HG03139 (cell line): ENCODE measurements at regions not wholly inside any gene's neighbourhood (a gene's known extent, or its start where the extent isn't known, plus 50 kb on each side); places are given as distances from the start of the nearest gene placed in this dataset.

Source experiments
- ATAC-seq: cut with Tn5 transposase; IDR thresholded peaks from one replicate; pipeline ENCODE4 v1.9.1; 2021; ENCODE audit not compliant: unreplicated experiment

DNA sequence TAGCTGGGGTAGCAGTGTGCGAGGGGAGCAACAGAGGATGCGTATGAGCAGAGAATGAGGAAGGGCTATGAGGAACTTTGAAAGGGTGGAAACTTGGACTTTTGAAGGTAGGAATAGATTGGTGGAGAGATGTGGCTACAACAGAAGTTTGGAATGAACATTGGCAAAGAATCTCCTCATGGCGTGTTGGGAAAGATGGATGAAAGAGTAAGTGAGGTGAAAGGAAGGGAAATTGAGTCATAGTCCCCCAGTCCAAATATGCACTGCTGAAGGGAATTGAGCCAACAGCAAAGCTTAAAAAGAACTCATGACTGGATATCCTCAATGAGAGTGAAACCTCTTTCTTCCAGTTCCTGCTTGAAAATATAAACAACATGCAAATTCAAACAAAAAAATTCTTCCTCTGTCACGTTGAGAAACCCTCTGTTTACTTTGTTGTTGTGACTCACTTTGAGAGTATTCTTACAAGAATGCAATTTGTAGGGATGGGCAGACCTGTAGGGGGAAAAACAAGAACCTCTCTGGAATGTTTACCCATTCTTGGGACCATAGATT is 313.2 kb upstream of the KCNJ16 start:
- ATAC-seq = no peak

DNA sequence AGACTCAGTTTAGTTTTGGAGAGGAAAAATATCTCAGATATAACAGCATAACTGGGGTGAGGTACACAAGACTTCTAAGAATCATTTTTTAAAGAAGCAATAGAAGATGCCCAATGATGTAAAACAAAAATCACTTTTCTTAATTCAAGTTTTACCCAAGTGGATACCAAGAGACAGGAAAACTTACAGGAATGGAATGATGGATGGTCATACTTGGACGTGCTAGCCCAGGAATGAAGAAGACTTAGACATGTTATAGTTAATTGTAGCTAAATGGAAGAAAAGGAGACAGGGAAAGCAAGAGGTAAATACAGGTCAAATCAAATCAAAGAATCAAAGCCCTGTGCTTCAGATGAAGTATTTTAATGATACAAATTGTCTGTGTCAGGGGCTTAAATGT is 312.7 kb upstream of the KCNJ16 start:
- ATAC-seq = no peak

DNA sequence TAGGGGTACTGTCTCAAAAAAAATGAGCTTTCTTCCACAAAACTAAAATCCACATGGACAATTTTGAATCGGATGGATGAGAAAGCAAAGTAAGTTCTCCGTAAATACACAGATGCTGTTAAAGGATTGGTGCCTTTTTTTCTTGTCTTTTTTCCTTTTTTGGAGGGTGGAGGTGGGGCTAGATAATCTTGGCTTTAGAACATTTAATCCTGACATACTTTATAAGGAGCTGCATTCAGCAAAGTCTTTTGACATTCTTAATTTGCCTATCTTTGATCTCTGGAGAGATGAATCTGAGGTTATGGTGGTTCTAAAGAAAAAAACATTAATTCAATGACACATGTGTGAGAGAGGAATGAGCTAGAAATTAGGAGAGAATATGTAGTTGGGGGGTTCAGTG is 312.3 kb upstream of the KCNJ16 start:
- no peak for ATAC-seq

DNA sequence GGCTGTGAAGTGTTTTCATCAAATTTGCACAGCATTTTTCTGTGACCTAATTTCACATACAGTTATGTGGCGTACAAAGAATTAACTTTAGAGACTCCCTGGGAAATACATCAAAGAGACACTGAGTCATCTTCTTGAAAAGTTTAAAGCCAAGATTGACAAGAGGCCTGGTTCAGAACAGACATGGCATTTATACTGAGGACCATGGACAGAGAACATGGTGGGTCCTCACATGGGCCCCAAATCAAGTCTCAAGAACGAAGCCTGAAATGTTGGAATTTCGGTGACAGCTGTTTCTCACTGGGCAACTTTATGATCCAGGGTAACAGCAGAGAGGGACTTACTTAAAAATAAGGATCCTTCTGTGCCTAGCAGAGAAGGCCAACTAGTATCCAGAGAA is 311.5 kb upstream of the KCNJ16 start:
- ATAC-seq = no peak

DNA sequence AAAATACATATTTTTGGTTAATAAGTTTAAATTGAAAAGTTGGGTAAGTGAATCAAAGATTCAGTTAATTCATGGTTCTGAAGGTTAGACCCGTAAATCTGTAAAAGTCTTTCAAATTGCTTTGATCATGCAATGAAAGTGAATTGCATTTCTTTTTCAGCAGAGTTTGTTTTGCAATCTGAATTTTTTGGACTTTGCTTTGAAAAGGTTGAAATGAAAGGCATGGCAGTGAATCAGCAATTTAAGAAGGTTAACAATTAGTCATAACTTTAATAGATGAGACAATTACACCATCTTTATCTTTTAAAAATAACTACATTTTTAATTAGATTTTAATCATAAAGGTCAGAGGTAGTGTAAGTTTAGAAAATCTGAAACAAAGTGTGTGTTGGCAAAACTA is 310.9 kb upstream of the KCNJ16 start:
- no peak for ATAC-seq

DNA sequence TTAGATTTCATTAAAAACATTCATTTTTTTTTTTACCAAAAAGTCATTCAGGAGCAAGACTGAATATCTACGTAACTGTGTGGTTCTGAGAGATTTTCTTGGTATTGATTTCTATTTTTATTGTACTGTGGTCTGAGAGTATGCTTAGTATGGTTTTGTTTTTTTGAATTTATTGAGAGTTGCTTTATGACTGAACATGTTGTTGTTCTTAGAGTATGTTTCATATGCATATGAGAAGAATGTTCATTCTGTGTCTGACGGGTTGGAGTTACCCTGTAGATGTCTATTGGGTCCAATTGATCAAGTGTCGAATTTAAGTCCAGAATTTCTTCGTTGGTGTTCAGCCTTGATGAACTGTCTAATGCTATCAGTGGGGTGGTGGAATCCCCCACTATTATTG is 306.0 kb upstream of the KCNJ16 start:
- ATAC-seq = no peak

DNA sequence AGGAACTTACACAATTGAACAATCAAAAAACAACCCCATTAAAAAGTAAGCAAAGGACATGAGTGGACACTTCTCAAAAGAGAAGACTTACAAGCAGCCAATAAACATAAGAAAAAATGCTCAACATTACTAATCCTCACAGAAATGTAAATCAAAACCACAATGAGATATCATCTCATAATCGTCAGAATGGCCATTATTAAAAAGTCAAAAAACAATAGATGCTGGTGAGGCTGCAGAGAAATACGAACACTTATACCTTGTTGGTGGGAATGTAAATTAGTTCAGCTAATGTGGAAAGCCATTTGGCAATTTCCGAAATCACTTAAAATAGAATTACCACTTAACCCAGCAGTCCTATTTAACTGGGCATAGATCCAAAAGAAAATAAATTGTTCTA is 301.9 kb upstream of the KCNJ16 start:
- no peak for ATAC-seq

DNA sequence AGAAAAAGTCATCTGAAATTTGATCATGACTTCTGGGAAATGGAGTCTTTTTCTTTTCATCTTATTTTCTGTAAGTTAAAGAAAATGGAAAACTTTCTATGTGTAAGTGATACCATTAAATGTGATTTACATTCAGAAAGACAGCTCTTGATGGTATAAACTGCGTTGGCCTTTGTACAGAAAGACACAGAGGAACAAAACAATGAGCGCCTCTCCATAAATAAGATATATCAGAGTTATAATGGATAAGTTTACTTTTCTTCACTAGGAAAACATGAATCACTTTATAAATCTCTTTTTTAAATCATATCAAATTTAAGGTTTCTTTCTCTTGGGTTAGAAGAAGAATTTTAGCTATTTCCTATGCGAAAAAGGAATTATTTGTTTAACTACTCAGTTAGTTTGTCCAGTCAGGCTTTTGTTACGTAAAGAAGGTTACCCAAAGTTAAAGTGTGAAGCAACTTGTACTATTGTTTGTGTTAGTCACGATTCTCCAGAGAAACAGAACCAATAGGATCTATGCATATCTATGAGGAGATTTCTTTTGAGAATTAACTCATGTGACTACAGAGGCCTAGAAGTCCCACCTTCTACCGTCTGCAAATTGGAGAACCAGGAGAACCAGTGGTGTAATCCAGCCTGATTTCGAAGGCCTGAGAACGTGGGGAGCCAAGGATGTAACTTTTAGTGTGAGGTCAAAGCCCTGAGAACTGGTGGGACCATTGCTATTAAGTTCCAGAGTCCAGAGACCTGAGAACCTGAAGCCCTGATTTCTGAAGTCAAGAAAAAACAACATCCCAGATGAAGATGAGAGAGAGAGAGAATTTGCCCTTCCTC is 295.4 kb upstream of the KCNJ16 start:
- ATAC-seq = no peak

DNA sequence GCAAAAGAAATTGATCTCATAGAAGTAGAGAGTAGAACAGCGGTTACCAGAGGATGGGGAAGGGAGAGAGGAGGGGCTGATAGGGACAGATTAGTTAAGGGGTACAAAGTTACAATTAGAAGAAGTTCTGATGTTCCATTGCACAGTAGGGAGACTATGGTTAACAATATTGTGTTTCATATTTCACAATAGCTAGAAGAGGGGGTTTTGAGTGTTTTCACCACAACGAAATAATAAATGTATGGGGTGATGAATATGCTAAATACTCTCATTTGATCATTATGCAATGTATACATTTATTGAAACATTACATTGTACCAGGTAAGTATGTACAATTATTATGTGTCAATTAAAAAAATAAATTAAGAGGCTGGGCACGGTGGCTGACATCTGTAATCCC is 291.2 kb upstream of the KCNJ16 start:
- no peak for ATAC-seq

DNA sequence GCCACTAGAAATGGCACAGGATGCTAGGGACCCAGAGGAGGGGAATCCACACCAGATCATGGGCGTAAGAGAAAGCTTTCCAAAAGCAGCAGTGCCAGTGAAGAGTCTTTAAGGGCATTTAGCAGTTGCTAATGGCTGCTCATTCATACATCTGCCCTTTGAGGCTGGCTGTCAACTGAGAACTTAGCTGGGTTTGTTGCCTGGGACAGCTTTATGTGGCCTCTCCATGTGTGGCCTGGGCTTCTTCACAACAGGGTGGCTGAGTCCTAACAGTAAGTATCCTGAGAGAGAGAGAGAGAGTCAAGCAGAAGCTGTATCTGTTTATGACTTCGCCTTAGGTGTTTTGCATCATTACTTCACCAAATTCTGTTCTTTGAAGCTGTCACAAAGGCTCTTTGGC is 286.1 kb upstream of the KCNJ16 start:
- ATAC-seq = no peak

DNA sequence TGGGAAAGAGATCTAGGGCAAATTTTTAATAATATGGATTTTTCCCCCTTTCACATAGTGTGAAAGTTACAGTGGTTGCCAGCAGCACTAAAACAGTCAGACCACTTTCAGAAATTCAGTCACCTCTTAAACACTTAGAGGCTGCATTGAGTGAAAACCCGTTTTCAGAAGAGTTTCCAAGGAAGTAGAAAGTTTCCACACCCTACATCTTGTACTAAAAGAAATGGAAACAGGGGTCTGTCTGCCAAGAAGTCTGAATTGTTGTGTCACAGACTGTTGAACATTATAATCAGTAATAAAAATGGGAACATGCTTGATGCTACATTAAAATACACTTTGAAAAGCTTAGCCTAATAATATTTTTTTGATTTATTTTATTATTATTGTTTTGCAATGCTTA is 278.9 kb upstream of the KCNJ16 start:
- no peak for ATAC-seq

DNA sequence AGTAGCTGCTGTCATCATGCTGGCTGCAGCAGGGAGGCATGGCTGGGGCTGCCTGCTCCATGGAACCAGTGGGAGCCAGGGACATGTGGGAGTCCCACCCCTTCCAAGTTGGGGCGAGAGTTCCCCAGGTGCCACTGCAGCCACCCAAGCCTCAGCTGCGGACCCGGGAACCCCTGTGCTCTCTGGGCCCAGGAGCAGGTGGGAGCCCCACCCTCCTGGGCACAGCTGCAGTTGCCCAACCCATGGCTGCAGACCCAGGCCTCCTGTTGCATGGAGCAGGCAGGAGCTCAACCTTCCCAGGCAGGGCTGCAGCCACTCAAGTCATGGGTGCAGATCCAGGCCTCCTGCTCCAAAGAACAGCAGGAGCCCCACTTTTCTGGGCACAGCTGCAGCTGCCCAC is 274.2 kb upstream of the KCNJ16 start:
- ATAC-seq = no peak

DNA sequence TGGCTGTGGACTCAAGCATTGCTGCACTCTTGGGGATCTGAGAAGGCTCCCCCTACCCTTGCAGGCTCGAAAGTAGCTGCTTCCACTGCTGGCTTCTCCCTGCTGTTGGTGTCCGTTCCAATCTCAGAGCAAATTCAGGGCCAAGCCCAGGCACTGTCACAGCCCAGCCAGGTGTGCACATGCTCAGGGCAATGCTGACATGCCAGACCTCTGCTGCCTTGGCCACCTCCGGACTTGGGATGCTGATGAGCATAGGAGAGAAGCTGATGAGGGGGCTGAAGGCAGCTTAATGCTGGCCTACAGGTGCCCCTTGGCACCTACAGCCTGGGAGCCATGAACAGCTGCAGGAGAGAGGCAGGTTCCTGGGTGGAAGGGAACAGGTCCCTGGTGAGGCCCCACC is 273.7 kb upstream of the KCNJ16 start:
- no peak for ATAC-seq

DNA sequence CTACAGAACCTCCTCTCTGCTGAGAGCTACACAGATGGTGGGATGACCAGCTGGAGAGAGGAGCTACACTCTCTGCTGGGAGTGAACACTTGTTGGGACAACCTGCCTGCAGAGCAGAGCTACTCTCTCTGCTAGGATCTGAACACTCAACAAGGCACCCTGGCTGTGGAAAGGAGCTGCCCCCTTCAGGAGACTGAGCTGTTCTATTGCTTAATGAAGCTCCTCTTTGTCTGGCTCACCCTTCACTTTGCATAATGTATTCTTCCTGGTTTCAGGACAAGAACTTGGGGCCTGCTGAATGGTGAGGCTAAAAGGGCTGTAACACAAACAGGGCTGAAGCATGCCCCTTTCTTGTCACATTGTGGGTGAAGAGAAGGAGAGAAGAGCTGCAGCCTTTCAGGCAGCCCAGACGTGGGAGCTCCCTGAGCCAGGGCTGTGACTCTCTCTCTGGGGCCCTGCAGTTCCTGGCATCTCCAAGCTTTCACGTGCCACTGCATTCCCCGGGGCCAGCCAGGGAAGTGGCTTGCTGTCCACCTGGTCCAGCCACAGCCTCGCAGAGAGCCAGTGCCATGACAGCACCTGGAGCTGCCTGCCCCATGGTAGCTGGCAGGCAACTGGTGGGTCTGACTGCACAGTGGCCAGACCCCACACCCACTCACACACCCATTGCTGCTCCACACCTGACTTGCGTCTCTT is 272.8 kb upstream of the KCNJ16 start:
- ATAC-seq = no peak

DNA sequence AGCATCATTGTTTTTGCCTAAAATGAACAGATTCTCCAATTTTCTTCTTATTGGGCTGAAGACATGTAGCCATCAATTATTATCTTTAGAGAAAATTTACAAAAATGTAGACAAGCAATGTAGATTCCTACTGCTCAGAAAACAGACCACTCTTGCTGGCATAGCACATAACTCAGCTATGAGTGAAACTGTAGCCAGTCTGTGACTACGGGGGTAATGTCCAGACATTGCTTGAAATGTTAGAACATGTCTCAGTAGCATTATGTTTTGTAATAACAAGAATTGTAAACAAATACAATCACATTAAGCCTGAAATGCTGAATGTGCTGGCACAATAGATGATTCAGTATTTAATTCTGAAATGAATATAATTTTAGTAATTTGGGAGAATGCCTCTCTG is 265.7 kb upstream of the KCNJ16 start:
- ATAC-seq = no peak

DNA sequence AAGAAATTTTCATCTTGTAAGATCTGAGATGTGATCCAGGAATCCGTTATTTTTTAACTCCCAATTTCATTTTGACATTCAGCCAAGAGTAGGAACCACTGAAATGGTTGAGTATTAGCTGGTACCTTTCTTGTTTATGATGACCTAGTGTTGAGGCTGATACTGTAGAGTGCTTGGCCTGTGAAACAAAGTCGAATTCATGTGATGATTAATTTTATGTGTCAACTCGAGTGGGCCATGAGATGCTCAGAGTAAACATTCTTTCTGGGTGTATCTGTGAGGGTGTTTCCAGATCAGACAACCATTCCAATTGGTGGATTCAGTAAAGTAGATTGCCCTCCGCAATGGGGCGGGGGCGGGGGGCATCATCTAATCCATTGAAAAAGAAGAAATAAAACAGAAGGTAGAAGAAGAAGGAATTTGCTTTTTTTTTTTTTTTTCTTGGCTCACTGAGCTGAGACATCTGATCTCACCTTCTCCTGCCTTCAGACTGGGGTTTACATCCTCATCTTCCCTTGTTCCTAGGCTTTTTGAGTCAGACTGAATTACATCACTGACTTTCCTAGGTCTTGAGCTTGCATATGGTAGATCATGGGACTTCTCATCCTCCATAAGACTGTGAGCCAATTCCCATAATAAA is 264.6 kb upstream of the KCNJ16 start:
- ATAC-seq = no peak

DNA sequence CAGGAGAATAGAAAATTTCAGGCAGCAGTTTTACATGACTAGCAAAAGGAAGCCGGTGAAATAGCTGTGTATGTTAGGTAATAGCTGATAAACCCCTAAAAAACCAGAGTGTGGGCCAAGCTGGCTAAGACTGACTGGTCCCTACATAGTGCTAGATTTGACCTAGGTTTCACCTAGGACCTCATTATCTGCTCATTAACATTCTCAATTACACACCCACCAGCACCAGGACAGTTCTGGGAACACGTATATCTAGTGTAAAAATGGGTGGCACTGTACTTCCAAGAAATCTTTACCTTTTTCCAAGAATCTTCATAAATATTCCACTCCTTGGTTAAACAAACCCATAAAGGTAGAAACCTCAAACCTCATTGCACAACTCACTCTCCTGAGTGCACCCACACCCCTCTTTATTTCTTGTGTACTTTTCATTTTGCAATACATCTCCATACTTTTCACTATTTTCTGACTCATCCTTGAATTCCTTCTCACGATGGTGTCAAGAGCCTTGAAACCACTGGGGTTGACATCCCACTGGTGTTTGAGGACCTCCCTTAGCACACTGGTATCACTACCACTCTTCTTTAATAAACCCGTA is 262.7 kb upstream of the KCNJ16 start:
- ATAC-seq = no peak

DNA sequence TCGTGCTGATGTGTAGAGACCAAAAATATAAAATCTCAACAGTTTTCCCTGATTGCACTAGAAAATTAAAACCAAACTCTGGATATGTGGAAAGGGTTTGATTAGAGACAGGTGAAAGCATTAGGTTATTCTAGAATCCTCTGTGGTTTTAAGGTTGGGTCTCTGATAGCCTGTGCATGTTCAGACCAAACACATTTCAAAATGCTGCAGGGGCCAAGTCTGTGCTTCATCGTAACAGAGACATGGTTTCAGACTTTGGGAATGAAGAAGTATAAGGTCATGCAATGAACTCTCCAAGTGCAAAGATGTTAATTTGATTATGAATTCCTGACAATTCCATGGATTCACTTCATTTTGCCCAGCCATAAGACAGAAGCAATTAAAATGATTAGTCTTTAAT is 261.0 kb upstream of the KCNJ16 start:
- ATAC-seq = no peak

DNA sequence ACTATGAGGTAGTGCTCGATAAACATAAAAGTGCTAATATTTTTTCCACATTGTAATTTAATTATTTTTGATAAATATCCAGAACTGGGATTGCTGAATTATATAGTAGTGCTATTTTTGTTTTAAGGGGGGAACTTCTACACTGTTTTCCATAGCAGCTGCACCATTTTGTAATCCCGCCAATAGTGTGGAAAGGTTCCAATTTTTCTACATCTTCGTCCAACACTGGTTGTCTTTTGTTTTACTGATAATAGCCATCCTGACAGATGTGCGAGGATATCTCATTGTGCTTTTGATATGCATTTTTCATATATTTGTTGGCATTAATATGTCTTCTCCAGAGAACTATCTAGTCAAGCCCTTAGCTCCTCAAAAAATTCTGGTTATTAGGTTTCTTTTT is 259.6 kb upstream of the KCNJ16 start:
- no peak for ATAC-seq

DNA sequence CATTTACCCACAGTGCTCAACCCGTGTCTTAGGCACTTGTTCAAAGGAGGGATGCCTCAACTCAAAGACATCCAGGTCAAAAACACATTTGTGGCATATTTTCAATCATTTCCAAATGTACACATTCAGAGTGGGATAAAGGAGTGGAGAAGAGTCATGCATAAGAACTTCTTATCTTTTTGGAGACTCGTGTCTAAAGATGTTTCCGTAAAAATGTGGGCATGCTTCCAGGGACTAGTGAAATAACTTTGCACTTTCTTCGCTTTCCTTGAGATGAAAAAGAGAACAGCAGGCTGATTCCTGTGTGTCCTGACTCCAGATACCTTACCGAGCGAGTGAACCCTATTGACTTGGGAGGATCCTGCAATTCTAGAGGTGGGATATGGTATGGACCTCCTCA is 256.6 kb upstream of the KCNJ16 start:
- no peak for ATAC-seq

DNA sequence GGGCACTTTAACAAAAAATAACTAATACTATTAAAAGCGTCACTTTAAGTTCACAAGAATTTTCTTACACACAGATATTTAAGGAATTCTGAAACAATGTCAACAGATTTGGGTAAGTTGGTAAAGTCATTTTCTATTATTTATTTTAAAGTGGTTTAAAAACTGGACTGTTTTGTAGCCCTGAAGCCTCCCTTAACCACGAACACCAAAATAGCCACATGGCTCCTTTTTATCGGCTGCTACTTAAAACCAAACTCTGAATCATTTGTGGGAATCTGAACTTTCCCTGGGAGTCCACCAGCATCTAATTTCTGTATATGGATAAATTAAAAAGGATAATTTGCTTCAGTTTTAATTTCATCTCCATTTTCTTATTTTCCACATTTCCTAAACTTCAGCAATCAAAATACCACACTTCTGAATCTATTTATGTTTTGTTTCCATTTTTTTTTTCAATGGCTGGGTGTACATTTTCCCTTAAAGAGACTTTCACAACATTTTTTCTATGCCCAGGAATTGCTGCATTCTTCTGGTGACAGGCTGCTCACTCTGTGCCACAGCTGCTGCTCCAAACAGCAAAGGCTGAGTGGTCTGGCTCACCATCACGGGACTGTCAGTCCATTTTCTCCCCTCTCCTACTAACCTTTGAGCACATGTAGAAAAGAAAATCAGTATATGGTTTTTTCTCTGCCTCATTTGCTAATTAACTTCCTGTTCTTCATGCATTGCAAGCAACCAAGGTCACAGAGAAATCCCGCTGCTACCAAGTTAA is 255.5 kb upstream of the KCNJ16 start:
- ATAC-seq = no peak
